Loucy (cell line): ENCODE measurements at regions not wholly inside any gene's neighbourhood (a gene's known extent, or its start where the extent isn't known, plus 50 kb on each side); places are given as distances from the start of the nearest gene placed in this dataset.

Experiments used
- H2AFZ ChIP-seq: fragments of 200-600 bp; sonication (generic); 2 replicates; pipeline ENCODE4 v1.6.0; 2016; ENCODE audit warnings: antibody characterized with exemption, mild to moderate bottlenecking, low read length, moderate library complexity
- H3F3A ChIP-seq: fragments of 200-600 bp; 2 replicates; pipeline ENCODE4 v1.6.0; 2016; ENCODE audit warnings: antibody characterized with exemption, low read depth, mild to moderate bottlenecking
- H3K27me3 ChIP-seq: fragments of 200-600 bp; sonication (generic); 2 replicates; pipeline ENCODE4 v1.6.1; 2014; ENCODE audit warnings: low read length, mild to moderate bottlenecking; ENCODE audit not compliant: insufficient read depth, poor library complexity, severe bottlenecking
- H3K36me3 ChIP-seq: fragments of 200-600 bp; sonication (generic); 2 replicates; pipeline ENCODE4 v1.6.1; 2016; ENCODE audit warnings: low read length; ENCODE audit not compliant: insufficient read depth
- H3K4me1 ChIP-seq: fragments of 200-600 bp; sonication (generic); 2 replicates; pipeline ENCODE4 v1.5.1; 2014; ENCODE audit warnings: low read length, mild to moderate bottlenecking; ENCODE audit not compliant: insufficient read depth, poor library complexity, severe bottlenecking
- H3K4me2 ChIP-seq: fragments of 200-600 bp; sonication (generic); 2 replicates; pipeline ENCODE4 v1.6.0; 2014; ENCODE audit warnings: antibody characterized with exemption, low read length, low read depth, mild to moderate bottlenecking; ENCODE audit not compliant: poor library complexity, severe bottlenecking
- H3K4me3 ChIP-seq: fragments of 200-600 bp; sonication (generic); 2 replicates; pipeline ENCODE4 v1.5.1; 2014; ENCODE audit warnings: low read length, mild to moderate bottlenecking, mixed read lengths; ENCODE audit not compliant: poor library complexity, severe bottlenecking
- H3K79me2 ChIP-seq: fragments of 200-600 bp; sonication (generic); 2 replicates; pipeline ENCODE4 v1.6.1; 2014; ENCODE audit warnings: low read length; ENCODE audit not compliant: insufficient read depth
- H3K9ac ChIP-seq: fragments of 200-600 bp; sonication (generic); 2 replicates; pipeline ENCODE4 v1.6.0; 2014; ENCODE audit warnings: mild to moderate bottlenecking, low read depth, low read length, moderate library complexity; ENCODE audit not compliant: poor library complexity, severe bottlenecking
- H3K9me2 ChIP-seq: fragments of 200-600 bp; sonication (generic); replicated peaks from 2 replicates; pipeline ENCODE4 v1.6.1; 2016; ENCODE audit warnings: low read depth, low read length, mixed read lengths
- H3K9me3 ChIP-seq: fragments of 200-600 bp; sonication (generic); 2 replicates; pipeline ENCODE4 v1.6.1; 2014; ENCODE audit warnings: mild to moderate bottlenecking, antibody characterized with exemption, low read length, low read depth; ENCODE audit not compliant: insufficient read depth
- H4K20me1 ChIP-seq: fragments of 200-600 bp; sonication (generic); 2 replicates; pipeline ENCODE4 v1.6.0; 2014; ENCODE audit warnings: antibody characterized with exemption, low read length, mild to moderate bottlenecking; ENCODE audit not compliant: insufficient read depth, poor library complexity, severe bottlenecking
- CTCF ChIP-seq: fragments of 200-600 bp; sonication (generic); conservative IDR thresholded peaks from 2 replicates; pipeline ENCODE4 v1.5.1; 2014; ENCODE audit warnings: mild to moderate bottlenecking, antibody characterized with exemption, low read length
- EZH2phosphoT487 ChIP-seq: fragments of 200-600 bp; IDR thresholded peaks from 2 replicates; pipeline ENCODE4 v1.6.1; 2018; ENCODE audit warnings: antibody characterized with exemption, mild to moderate bottlenecking, moderate library complexity, borderline replicate concordance

GRCh38 chr9:8096091-8096490, 296.5 kb upstream of the DMAC1 start:
- Histone ChIP-seq H3K4me2 (no peak overlapping the region), H3K9me2 (no peaks in the 10 kb centered on the region), H3K79me2 (no peaks in the 10 kb centered on the region), H3K9ac (no peak overlapping the region), H3K4me1 (no peaks in the 10 kb centered on the region), H3K36me3 (no peaks in the 10 kb centered on the region), H2AFZ (no peak overlapping the region), H3F3A (no peaks in the 10 kb centered on the region), H3K9me3 (no peaks in the 10 kb centered on the region), H3K27me3 (no peaks in the 10 kb centered on the region), H4K20me1 (no peaks in the 10 kb centered on the region), H3K4me3 (no peak overlapping the region)
- no peak for TF ChIP-seq EZH2phosphoT487
- TF ChIP-seq CTCF = no peak

- no peak for TF ChIP-seq EZH2phosphoT487
- no peaks in the 10 kb centered on the region for H3F3A ChIP-seq
- no peak overlapping the region for H3K9ac ChIP-seq
- H3K4me1 ChIP-seq = no peaks in the 10 kb centered on the region
- no peak overlapping the region for H3K4me2 ChIP-seq
- H3K9me2 ChIP-seq = no peaks in the 10 kb centered on the region
- no peaks in the 10 kb centered on the region for H4K20me1 ChIP-seq
- no peak overlapping the region for H2AFZ ChIP-seq
- H3K27me3 ChIP-seq = no peaks in the 10 kb centered on the region
- no peaks in the 10 kb centered on the region for H3K36me3 ChIP-seq
- H3K9me3 ChIP-seq = no peaks in the 10 kb centered on the region
- H3K4me3 ChIP-seq = no peak overlapping the region
- H3K79me2 ChIP-seq = no peaks in the 10 kb centered on the region
Measured at GRCh38 chr9:8095672-8096086, 296.1 kb upstream of the DMAC1 start.

GRCh38 chr9:8088477-8088876, 288.9 kb upstream of the DMAC1 start:
- no peaks in the 10 kb centered on the region for H3K9me2 ChIP-seq
- no peak overlapping the region for H3K4me2 ChIP-seq
- no peaks in the 10 kb centered on the region for H3K79me2 ChIP-seq
- H3F3A ChIP-seq = no peaks in the 10 kb centered on the region
- no peaks in the 10 kb centered on the region for H3K27me3 ChIP-seq
- no peaks in the 10 kb centered on the region for H3K9me3 ChIP-seq
- no peak overlapping the region for H3K9ac ChIP-seq
- H4K20me1 ChIP-seq = no peaks in the 10 kb centered on the region
- TF ChIP-seq EZH2phosphoT487 (no peak), CTCF (no peak)
- no peak overlapping the region for H3K4me3 ChIP-seq
- no peaks in the 10 kb centered on the region for H3K36me3 ChIP-seq
- H3K4me1 ChIP-seq = no peaks in the 10 kb centered on the region
- no peak overlapping the region for H2AFZ ChIP-seq

- Histone ChIP-seq H3K27me3 (no peaks in the 10 kb centered on the region), H3K79me2 (no peaks in the 10 kb centered on the region), H3K4me3 (no peak overlapping the region), H4K20me1 (no peaks in the 10 kb centered on the region), H3K9ac (no peak overlapping the region), H3K4me2 (no peak overlapping the region), H3K9me3 (no peaks in the 10 kb centered on the region), H3K4me1 (no peaks in the 10 kb centered on the region), H3F3A (no peaks in the 10 kb centered on the region), H3K36me3 (no peaks in the 10 kb centered on the region), H3K9me2 (no peaks in the 10 kb centered on the region), H2AFZ (no peak overlapping the region)
- TF ChIP-seq CTCF = no peak
- TF ChIP-seq EZH2phosphoT487 = no peak
Measured at GRCh38 chr9:8085986-8086385, 286.4 kb upstream of the DMAC1 start.
